ENCODE measurements at regions not wholly inside any gene's neighbourhood (a gene's known extent, or its start where the extent isn't known, plus 50 kb on each side); places are given as distances from the start of the nearest gene placed in this dataset.

- TF ChIP-seq POLR2AphosphoS5 (IDR thresholded peaks at IDR 0.05; ENCODE audit: borderline replicate concordance, low read depth, low read length) (no peak), EZH2 (IDR thresholded peaks at IDR 0.05) (no peak)
These were observed 570.0 kb downstream of the TBC1D22A start for GRCh38 chr22:47332246-47332980.
